ENCODE measurements at regions not wholly inside any gene's neighbourhood (a gene's known extent, or its start where the extent isn't known, plus 50 kb on each side); places are given as distances from the start of the nearest gene placed in this dataset.

DNA sequence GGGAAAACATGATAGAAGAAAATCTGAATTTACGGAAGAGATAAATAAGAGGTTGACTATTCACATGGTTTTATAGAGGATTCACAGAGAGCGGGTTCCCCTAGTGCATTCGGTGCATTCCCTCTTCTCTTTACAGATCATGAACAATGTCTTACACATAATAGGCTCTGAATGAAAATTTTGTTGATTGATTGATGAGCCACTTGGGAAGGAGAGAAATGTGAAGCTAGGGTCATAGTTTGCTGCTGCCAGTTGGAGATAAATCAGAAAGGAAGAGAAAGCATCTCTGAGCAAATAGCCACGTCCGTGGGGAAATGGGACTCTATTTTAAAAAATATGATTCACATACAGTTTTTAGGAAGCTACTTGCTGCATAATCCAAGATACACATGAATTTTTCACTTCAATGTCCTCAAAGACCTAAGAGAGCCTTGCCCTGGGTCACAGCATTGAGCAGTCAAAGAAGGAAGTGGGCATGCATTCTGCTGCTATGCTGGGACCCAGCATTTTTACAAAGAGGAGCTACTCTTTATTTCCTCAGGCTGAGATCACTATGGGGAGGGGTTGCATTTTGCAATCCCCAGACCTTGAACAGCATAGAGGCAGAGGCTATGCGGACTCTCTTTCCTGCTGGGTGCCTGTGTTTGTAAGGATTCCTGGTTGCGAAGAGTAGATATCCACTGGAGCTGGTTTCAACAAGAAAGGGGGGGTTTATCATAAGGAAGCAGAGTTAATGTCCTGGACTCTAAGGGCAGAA is 395.3 kb downstream of the TSN start:
- no peaks in the 10 kb centered on the region for H3K9me3 Mint-ChIP-seq
- H3K36me3 Mint-ChIP-seq: no peaks in the 10 kb centered on the region
- H3K4me3 Mint-ChIP-seq: no peak overlapping the region
- CTCF ChIA-PET: interaction anchor here (0.8 kb wide), 1 partner anchor 16 kb away, joined by 3 read pairs; no protein-coding TSS in a partner anchor
- H3K4me1 Mint-ChIP-seq: no peaks in the 10 kb centered on the region
- no peak overlapping the region for H3K27ac Mint-ChIP-seq
- no peak for DNase-seq
- no peaks in the 10 kb centered on the region for H3K27me3 Mint-ChIP-seq

DNA sequence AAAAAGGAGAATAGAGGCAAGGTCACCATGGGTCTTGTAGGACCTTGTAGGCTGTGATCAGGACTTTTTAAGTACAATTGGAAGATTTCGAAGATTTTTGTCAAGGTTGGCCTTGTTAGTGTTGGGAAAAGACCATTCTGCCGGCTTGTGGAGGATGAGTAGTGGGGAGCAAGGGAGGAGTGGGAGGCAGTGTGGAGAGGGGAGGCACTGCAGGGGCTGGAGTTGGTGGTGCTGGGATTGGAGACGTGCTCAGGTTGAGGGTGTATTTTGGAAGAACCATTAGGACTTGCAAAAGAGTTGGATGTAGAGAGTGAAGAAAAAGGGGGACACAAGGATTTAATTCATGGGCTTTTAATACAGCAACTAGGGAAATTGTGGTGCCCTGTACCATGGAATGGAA is 397.1 kb downstream of the TSN start:
- Mint-ChIP-seq H3K4me3 (no peak overlapping the region), H3K27ac (no peak overlapping the region), H3K4me1 (no peaks in the 10 kb centered on the region), H3K27me3 (no peaks in the 10 kb centered on the region), H3K36me3 (no peaks in the 10 kb centered on the region), H3K9me3 (no peaks in the 10 kb centered on the region)
- no peak for DNase-seq
- CTCF ChIA-PET: no interaction called here

DNA sequence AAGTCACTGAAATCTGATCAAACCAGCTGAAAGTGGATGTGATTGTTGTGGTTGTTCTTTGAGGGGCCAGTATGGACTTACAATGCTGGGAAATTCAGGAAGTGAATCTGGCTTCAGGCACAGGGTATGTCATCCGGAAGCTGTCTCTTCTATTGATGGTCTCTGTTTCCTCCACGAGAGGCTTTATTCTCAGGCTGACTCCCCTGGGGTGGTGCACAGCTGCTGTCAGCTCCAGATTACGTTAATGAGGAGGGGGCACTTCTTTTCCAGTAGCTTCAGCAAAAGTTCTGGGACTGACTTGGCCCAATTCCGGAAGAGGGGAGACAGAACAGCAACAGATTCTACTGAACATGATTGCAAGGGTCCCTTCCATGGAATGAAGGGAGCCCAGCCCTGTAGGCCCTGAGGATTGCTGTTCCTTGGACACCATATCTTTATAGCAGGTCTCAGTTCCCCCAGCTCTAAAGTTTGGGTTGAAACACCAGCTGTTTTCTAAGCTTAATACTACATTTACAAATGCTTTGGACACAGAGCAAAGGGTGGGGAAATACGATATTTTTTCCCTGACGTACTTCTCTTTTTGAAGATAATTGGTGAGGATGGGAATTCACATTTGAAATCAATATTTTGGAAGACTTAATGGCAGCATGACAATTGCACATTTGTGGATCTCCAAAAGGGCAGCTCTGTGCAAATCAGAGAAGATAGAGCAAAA is 400.9 kb downstream of the TSN start:
- CTCF ChIA-PET: interaction anchor here (1.1 kb wide), 1 partner anchor 8 kb away, joined by 5 read pairs; no protein-coding TSS in a partner anchor
- no peaks in the 10 kb centered on the region for H3K9me3 Mint-ChIP-seq

DNA sequence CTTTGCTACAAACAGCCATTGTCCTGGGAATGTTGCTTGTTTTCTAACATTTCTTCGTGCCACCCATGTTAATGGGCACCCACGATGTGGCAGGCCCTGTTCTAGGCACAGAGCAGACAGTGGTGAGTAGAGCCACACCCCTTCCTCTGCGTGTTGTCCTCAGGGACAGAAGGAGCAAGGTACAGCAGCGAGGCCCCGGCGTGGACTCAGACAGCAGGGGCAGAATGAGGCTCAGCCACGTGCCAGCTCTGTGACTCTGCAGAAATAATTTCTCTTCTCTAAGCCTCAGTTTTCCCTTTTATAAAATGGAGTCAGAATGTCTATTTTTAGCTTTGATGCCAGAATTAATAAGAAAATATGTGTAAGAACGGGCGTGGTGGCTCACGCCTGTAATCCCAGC is 401.7 kb downstream of the TSN start:
- H3K27me3 Mint-ChIP-seq: no peaks in the 10 kb centered on the region
- no peaks in the 10 kb centered on the region for H3K4me1 Mint-ChIP-seq
- DNase-seq: no peak
- H3K4me3 Mint-ChIP-seq: no peak overlapping the region
- no peaks in the 10 kb centered on the region for H3K36me3 Mint-ChIP-seq
- no peaks in the 10 kb centered on the region for H3K9me3 Mint-ChIP-seq
- CTCF ChIA-PET: interaction anchor here (1.1 kb wide), 1 partner anchor 9 kb away, joined by 5 read pairs; no protein-coding TSS in a partner anchor
- no peak overlapping the region for H3K27ac Mint-ChIP-seq

More for the DNA sequence above, 400.9 kb downstream of the TSN start:
- H3K4me1 Mint-ChIP-seq: no peaks in the 10 kb centered on the region
- no peak overlapping the region for H3K4me3 Mint-ChIP-seq
- no peak overlapping the region for H3K27ac Mint-ChIP-seq
- DNase-seq: no peak
- H3K36me3 Mint-ChIP-seq: no peaks in the 10 kb centered on the region
- H3K27me3 Mint-ChIP-seq: no peaks in the 10 kb centered on the region

DNA sequence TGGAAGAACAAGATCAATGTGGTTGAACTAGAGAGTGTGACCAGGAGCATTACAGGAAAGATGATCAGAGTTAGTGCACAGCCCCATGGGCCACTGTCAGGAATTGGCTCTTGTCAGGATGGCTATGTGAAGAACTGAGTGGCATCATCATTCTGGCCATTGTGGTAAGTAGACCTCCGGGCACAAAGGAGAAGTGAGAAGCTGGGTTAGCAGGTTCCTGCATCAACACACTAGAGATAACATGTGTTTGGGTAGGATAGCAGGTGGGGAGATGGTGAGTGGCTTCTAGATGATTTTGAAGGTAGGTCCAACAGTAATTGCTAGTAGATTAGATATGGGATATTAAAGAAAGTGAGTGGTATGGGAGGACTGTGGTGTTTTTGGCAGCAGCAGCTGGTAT is 408.2 kb downstream of the TSN start:
- no peaks in the 10 kb centered on the region for H3K27me3 Mint-ChIP-seq

DNA sequence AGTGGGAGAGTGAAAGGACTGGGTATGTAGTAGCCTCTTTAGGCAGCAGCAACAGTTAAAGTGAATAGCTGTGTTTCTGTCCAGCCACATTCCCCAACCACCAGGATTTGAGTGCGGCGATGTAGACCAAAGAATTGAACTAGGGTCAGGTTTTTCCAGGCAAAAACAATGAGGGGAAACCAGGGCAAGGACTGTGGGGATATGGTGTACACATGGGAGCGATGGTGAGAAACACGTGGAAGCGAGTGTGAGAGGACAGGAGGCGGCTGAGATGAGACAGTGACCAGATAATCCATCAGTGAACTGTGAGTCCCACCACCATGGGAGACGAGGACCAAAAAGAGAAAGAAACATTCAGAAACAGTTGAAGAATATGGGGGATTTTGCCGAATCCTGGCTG is 409.5 kb downstream of the TSN start:
- CTCF ChIA-PET: no interaction called here
- DNase-seq: no peak
- Mint-ChIP-seq H3K36me3 (no peaks in the 10 kb centered on the region), H3K4me1 (no peaks in the 10 kb centered on the region), H3K27ac (no peak overlapping the region), H3K27me3 (no peaks in the 10 kb centered on the region), H3K4me3 (no peak overlapping the region), H3K9me3 (no peaks in the 10 kb centered on the region)

More for the DNA sequence above, 408.2 kb downstream of the TSN start:
- H3K9me3 Mint-ChIP-seq: no peaks in the 10 kb centered on the region
- DNase-seq: no peak
- H3K27ac Mint-ChIP-seq: no peak overlapping the region
- H3K4me1 Mint-ChIP-seq: no peaks in the 10 kb centered on the region
- CTCF ChIA-PET: no interaction called here
- H3K4me3 Mint-ChIP-seq: no peak overlapping the region
- H3K36me3 Mint-ChIP-seq: no peaks in the 10 kb centered on the region

DNA sequence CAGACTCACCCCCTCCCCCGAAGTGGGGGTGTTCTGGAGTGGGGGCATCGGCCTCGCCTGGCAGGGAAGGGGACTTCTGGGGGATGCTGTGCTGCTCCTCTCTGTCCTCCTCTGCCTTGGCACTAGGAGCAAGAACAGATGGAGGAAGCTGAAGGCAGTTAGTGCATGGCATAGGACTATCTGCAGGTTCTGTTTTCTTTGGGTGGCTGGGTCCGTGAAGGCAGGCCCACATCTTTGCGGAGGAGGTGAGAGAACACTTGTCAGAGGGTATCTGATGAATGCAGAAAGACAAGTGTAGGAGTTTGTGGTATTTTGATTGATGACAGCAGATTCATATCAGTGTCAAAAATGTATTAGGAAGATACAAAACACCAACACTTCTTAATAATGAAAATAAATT is 411.4 kb downstream of the TSN start:
- Mint-ChIP-seq H3K27me3 (no peaks in the 10 kb centered on the region), H3K4me1 (no peaks in the 10 kb centered on the region), H3K4me3 (no peak overlapping the region), H3K36me3 (no peaks in the 10 kb centered on the region), H3K9me3 (no peaks in the 10 kb centered on the region), H3K27ac (no peak overlapping the region)
- CTCF ChIA-PET: no interaction called here
- no peak for DNase-seq

DNA sequence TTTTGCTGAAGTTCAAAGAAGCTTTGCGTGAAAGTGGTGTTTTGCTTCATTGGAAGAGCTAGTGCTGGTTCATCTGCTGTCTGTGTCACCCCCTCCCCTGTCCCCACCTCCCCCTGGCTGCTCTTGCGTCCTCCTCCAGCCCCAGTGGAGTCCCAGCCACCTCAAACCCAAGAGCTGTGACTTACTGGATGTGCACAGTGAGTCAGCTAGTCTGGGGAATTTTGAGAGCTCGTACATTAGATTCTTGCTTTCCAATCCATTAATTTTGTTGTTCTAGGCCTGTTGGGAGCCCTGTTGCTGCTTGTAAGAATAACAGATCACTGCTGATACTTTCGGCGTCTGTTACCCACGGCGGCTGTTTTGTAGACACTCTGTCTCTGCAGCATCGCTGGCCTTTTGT is 412.1 kb downstream of the TSN start:
- no peak for DNase-seq
- H3K36me3 Mint-ChIP-seq: no peaks in the 10 kb centered on the region
- no peaks in the 10 kb centered on the region for H3K9me3 Mint-ChIP-seq
- H3K27me3 Mint-ChIP-seq: no peaks in the 10 kb centered on the region
- no peak overlapping the region for H3K27ac Mint-ChIP-seq
- H3K4me1 Mint-ChIP-seq: no peaks in the 10 kb centered on the region
- CTCF ChIA-PET: no interaction called here
- H3K4me3 Mint-ChIP-seq: no peak overlapping the region

DNA sequence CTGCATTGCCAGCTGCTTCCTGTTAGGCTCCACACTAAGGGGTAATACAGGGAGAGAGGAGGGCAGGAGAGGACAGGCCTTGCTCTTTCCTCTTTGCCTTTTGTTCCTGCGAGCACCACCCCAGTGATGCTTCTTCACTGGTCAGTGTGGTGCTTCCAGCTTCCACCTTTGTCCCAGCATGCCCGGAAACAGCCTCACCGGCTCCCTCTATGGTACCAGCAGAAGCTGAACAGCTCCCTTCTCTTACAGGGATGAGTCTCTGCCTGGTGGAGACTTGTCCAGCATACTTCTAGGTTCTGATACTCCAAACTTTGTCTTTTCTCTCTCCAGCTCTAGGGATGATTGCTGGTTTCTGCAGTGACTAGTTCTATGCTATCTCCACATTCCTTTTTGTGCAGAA is 413.3 kb downstream of the TSN start:
- H3K4me3 Mint-ChIP-seq: no peak overlapping the region
- CTCF ChIA-PET: no interaction called here
- DNase-seq: no peak
- no peak overlapping the region for H3K27ac Mint-ChIP-seq
- H3K4me1 Mint-ChIP-seq: no peaks in the 10 kb centered on the region
- H3K36me3 Mint-ChIP-seq: no peaks in the 10 kb centered on the region
- no peaks in the 10 kb centered on the region for H3K27me3 Mint-ChIP-seq
- H3K9me3 Mint-ChIP-seq: no peaks in the 10 kb centered on the region

DNA sequence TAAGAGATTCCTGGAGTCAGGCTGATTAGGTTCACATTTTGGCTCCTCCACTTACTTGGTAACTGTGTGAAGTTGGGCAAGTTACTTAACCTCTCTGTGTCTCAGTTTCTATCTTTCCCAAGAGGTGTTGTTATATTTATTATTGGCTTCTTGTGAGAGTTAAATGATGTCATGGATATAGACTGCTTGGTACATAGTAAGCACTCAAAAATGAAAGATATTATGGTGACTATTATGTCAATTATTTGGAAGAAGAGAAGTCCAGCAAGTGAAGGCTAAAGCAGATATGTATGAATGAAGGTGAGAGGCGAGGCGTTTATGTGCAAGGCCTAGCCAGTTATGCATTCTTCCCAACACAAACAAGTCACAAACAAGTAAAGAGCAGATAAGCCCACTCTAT is 417.4 kb downstream of the TSN start:
- no peaks in the 10 kb centered on the region for H3K4me1 Mint-ChIP-seq
- CTCF ChIA-PET: no interaction called here
- no peaks in the 10 kb centered on the region for H3K27me3 Mint-ChIP-seq
- no peak overlapping the region for H3K27ac Mint-ChIP-seq
- no peaks in the 10 kb centered on the region for H3K36me3 Mint-ChIP-seq
- H3K4me3 Mint-ChIP-seq: no peak overlapping the region
- DNase-seq: no peak
- H3K9me3 Mint-ChIP-seq: no peaks in the 10 kb centered on the region

DNA sequence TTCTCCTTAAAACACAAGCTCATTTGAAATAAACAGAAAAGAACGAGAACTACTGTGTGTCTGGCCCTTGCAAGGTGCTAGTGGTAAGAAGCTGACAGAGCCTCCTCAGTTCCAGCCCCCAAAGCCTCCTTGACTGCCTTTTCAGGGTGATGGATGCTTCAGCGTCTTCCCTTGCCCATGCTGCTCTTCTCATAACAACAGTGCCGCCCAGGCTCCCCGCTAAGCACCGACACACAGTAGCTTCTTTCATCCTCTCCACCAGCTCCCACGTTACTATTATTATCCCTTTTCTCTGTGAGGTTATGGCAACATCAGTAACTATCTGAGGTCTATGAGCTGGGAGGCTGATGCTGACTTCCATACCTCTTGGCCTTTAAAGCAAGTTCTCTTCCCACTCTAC is 418.6 kb downstream of the TSN start:
- H3K4me1 Mint-ChIP-seq: no peaks in the 10 kb centered on the region
- no peak overlapping the region for H3K4me3 Mint-ChIP-seq
- H3K27ac Mint-ChIP-seq: no peak overlapping the region
- no peaks in the 10 kb centered on the region for H3K9me3 Mint-ChIP-seq
- H3K27me3 Mint-ChIP-seq: no peaks in the 10 kb centered on the region
- CTCF ChIA-PET: no interaction called here
- DNase-seq: no peak
- no peaks in the 10 kb centered on the region for H3K36me3 Mint-ChIP-seq

DNA sequence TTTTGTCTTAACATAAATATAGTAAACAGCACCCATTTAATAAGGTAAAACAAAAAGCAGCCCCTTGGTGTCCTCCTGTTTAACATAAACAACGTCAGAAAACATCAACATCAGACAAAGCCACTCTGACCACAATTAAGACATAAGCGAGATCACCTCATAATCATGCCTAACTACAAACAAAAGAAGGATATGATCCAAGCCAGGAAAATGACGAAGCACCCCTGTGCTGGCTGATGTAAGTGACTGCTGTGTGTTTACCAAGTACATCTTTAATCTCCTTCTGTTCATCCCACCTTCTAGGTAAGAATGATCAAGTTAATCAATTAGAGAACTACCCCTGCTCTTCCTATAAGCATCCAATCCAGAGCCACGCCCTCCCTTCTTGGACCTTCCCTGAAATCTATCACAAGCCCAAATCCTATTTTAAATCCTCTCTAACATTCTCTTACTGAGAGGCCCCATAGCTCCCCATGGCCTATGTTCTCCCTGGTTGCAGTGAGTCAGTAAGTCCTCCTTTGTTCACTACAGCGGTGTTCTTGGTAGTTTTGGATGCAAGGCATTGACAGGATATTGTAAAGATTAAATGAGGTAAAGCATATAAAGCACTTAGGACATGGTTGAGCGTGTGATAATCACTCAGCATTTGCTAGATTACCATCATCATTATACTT is 424.2 kb downstream of the TSN start:
- no peak overlapping the region for H3K27ac Mint-ChIP-seq
- CTCF ChIA-PET: no interaction called here
- peaks cover 4% of the 10 kb centered on the region for H3K27me3 Mint-ChIP-seq
- H3K4me3 Mint-ChIP-seq: no peak overlapping the region
- no peak for DNase-seq
- H3K4me1 Mint-ChIP-seq: no peaks in the 10 kb centered on the region
- no peaks in the 10 kb centered on the region for H3K9me3 Mint-ChIP-seq
- no peaks in the 10 kb centered on the region for H3K36me3 Mint-ChIP-seq

DNA sequence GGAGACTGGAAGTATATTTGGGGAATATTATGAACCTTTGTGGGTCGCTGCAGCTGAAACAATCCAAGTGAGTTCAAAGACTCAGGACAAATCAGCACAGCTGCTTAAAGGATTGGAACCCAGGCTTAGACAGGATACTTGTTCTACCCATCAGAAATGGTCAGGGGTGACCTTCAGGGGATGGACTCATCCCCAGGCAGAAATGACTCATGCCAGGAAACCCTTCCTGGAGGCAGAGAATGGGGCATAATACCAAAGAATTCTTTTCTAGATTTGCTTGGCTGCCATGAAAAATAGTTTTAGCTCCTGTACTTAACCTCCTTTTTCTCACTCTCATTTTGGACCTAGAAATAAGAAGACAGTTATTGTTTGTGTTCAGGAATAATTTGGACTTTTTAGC is 425.5 kb downstream of the TSN start:
- H3K27ac Mint-ChIP-seq: no peak overlapping the region

DNA sequence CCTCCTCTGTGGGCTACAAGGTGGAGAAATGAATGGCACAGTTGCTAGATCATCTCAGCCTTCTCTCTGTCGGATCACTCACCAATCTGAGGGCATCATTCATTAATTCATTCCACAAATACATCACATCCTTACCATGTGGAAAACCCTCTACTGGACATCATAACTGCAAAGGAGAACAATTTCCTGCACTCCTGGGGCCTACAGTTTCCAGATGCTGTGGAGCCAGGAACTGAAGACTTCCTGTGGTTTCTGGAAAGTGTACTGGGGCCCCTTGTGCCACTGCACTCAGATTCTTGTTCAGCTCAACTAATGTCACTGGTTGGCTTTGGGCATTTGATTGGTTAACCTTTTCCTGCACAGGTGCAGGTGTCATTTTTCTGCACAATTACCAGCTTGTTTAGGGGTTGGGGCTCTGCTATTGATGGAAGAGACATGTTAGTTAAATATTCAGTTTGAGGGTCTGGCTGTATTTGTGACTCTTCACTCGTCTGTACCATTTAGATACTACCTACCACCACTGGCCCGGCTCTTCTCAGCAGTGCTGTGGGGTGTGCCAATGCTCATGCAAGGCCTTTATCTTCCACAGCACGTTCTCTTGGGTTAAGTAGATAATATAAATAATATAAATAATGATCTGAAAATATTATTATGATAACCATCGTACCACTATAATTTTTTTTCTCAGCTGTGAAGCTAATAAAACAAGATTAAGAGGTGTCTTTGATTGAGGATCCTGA is 427.3 kb downstream of the TSN start:
- CTCF ChIA-PET: no interaction called here
- H3K4me1 Mint-ChIP-seq: no peaks in the 10 kb centered on the region
- no peak overlapping the region for H3K27ac Mint-ChIP-seq
- H3K9me3 Mint-ChIP-seq: no peaks in the 10 kb centered on the region
- H3K36me3 Mint-ChIP-seq: no peaks in the 10 kb centered on the region
- DNase-seq: no peak
- H3K27me3 Mint-ChIP-seq: peaks cover 4% of the 10 kb centered on the region
- no peak overlapping the region for H3K4me3 Mint-ChIP-seq

More for the DNA sequence above, 425.5 kb downstream of the TSN start:
- Mint-ChIP-seq H3K9me3 (no peaks in the 10 kb centered on the region), H3K4me1 (no peaks in the 10 kb centered on the region), H3K36me3 (no peaks in the 10 kb centered on the region), H3K27me3 (peaks cover 4% of the 10 kb centered on the region), H3K4me3 (no peak overlapping the region)
- CTCF ChIA-PET: no interaction called here
- no peak for DNase-seq

Data from activated naive CD4-positive, alpha-beta T cell treated with anti-CD3 and anti-CD28 coated beads, Interleukin-2, amount 10 ng/mL, durations not matched to agents 7 days and 5 days (primary cell).